HG03521 (cell line): ENCODE measurements at regions not wholly inside any gene's neighbourhood (a gene's known extent, or its start where the extent isn't known, plus 50 kb on each side); places are given as distances from the start of the nearest gene placed in this dataset.

Experiments used
- ATAC-seq: cut with Tn5 transposase; IDR thresholded peaks from one replicate; pipeline ENCODE4 v1.9.1; 2021; ENCODE audit warnings: mild to moderate bottlenecking, moderate library complexity; ENCODE audit not compliant: unreplicated experiment

GRCh38 chr6:170162775-170163404 is 128.0 kb downstream of the DLL1 start:
- ATAC-seq: no peak

GRCh38 chr6:170162011-170162774 is 128.7 kb downstream of the DLL1 start:
- no peak for ATAC-seq

DNA sequence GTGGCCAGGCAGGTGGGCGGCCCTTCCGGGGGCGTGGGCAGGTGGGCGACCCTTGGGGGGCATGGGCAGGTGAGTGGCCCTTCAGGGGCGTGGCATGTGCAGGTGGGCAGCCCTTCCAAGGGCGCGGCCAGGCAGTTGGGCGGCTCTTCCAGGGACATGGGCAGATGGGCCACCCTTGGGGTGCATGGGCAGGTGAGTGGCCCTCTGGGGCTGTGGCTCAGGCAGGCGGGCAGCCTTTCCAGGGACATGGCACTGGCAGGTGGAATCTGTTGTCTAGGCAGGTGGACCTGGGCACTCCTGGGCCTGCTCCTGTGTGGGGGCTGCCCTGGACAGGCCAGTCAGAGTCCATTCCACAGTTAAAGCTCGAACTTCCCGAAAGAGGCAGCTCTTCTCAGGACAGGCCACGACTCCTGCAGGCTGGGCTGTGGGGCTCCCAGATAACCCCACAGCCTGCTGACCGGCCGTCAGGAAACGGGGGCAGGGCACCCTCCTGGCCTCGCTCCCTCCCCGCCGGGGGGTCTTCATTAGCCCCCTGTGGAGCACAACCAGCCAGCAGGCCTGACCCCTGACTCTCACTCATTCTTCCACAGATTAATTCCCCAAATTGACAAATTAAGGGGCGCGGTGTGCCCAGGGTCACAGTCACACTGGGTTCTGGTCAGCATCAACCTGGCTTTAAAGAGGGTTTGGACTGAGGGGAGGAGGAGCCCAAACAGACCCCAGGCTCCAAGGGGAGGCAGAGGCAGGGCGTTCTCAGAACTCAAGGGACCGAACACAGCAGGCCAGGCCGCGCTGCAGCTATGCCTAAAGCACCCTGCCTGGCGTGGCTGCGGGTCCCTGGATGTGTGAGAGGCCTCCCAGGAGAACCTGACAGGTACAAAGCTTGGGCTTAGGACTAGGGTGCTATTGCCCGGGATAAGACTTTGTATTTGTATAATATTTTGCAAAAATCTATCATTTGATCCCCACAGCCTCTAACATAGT is 130.0 kb downstream of the DLL1 start:
- ATAC-seq: no peak

DNA sequence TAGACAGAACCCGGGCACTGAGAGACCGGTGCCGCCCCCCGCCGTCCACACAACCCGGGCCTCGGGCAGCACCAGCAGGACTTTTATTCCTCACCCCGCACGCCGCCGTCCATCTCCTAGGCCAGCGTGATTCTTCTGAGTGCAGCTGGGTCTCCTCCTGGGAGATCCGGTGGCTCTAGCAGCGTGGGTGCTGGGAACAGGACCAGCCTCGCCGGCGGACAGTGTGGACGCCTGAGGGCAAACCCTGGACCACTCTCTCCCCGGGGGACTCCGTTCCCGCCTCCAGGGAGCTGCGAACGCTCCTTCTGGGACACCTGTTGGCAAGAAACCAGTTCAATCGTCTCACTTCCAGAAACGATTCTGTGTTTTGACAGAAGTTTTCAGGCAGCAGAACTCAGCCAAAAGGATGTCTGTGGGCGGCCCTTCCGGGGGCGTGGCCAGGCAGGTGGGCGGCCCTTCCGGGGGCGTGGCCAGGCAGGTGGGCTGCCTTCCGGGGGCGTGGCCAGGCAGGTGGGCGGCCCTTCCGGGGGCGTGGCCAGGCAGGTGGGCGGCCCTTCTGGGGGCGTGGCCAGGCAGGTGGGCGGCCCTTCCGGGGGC is 130.7 kb downstream of the DLL1 start:
- ATAC-seq: no peak

- no peak for ATAC-seq
Observed at GRCh38 chr6:170159022-170159965, 131.6 kb downstream of the DLL1 start.

DNA sequence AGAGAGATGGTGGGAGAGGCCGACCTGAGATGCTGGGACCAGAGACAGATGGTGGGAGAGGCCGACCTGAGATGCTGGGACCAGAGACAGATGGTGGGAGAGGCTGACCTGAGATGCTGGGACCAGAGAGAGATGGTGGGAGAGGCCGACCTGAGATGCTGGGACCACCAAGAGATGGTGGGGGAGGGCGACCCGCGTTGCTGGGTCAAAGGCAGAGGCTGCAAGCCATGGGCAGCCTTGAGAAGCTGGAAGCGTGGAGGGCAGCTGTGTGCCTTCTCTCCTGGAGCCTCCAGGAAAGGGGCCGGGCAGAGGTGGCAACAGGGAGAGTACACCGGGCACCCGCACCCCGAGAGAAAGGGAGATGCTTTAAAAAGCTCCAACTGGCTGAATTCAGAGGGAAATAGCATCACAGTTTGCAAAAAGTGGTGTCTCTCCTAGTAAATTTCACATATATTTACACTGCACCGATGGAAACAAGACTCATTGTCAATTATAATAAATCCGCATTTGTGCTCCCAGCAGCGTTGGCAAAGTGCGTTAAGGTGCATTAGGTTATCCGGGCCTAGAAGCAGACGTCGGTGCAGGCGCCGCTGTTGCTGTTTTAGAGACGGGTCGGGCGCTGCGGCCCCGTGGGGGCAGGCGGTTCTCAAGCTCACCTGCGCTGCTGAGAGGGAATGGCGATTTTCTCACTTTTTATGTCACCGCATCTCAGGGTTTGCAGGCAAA is 132.4 kb downstream of the DLL1 start:
- ATAC-seq: no peak

GRCh38 chr6:170157567-170158218 is 133.2 kb downstream of the DLL1 start:
- ATAC-seq: no peak

- no peak for ATAC-seq
Observed at GRCh38 chr6:170156448-170157375, 134.2 kb downstream of the DLL1 start.

- ATAC-seq: no peak
Observed at GRCh38 chr6:170155464-170156196, 135.2 kb downstream of the DLL1 start.

DNA sequence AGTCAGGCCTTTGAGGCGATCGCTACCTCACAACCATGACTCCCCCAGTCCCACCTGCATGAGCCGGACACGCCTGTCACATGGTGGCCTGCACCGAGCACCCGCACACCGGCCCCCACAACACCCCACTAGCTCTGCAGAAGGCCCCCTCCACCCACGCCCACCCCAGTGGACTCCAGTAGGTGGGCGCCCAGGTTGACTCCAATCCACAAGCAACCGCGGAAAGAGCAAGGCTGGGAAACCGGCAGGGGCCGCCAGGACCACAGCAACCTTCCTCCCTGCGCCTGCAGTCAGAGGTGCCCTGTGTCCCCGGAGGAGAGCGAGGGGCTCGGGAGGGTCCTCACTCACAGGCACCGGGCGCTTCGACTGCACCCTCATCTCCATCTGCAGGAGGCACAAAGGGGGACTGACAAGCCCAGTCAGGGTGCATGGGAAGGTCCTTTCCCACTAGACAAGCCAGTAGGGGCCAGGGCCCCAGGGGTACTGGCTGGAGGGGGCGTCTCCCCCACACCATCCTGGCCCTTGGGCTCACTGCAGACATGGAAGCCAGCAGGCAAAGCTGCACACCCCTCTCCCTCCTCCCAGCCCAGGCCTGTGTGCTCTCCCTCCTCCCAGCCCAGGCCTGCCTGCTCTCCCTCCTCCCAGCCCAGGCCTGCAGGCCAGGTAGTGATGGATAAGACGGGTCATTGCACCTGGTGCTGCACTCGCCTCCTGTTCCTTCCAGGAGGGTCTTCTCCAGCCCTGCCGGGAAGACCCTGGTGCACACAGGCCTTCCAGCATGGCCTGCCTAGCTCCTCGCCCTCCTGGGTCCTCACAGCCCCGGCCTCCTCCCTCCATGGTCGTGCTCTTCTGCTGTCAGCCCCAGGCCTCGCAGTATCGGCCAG is 137.2 kb downstream of the DLL1 start:
- no peak for ATAC-seq

DNA sequence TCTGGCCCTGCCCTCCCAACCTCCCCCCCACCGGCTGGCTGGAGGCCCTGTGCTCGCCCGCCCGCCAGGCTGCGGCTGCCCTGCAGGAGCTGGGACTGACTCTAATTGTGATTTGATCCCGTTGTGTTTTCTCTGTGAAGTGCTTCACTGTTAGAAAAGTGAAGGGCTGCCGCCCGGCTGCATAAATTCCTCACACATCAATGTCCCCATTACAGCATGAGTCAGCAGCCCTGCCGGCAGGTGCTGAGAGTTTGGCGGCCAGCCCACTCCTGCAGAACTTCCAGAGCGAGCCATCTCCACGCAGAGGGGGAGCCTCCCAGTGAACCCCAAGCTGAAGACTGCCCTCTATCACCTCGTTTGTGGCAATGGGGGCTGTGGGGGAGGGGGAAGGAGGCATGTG is 137.9 kb downstream of the DLL1 start:
- ATAC-seq: no peak

DNA sequence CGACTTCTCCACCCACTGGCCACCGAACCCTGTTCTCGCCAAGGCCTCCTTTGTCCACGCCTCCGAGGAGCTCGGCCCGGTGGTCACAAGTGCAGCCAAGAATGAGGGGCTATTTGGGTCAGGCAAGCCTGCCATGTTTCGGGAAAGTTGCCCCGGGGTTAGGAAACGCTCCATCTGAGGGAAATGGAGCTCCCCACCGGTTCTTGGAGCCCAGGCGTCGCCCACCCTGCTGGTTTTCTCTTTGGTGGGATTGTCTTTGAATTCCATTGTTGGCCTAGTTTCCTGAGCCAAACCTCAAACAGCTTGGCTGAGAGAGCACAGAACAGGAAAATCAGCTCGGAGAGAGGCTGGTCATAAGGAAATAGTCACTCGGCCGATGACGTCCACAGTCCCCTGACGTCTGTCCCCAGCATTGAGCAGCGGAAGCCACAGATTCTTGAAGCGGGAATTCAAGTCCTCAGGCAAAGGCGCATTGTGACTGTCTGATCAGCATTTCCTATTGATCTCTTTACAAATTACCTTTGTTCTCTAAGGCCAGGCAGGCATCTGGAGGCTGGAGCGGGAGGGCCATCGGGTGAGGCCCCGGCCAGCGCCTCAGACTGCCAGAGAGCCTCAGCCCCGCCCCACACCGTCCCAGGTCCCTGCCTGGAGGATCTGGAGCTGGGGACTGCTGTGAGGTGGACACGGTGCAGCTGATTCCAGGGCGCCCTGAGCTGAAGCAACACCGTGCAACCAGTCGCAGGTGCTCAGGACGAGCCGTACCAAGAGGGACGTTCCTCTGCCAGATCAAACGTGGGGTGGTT is 138.6 kb downstream of the DLL1 start:
- no peak for ATAC-seq

GRCh38 chr6:170151804-170152123 is 139.1 kb downstream of the DLL1 start:
- ATAC-seq: no peak

GRCh38 chr6:170151321-170151771 is 139.5 kb downstream of the DLL1 start:
- no peak for ATAC-seq

- no peak for ATAC-seq
Observed at GRCh38 chr6:170150590-170150945, 140.3 kb downstream of the DLL1 start.
